Activated T-cell treated with anti-CD3 and anti-CD28 coated beads, Interleukin-2, amount 50 U/mL, for 72 hours (primary cell): ENCODE measurements at regions not wholly inside any gene's neighbourhood (a gene's known extent, or its start where the extent isn't known, plus 50 kb on each side); places are given as distances from the start of the nearest gene placed in this dataset.
"Not testable (repeated sequence)": the region's sequence is repeated elsewhere in the genome, so short reads cannot be mapped to it uniquely, and the experiment has no call there.

Source experiments
- ATAC-seq, 2 donors: fragments of 150-1000 bp; cut with Tn5 transposase; replicated peaks in 1 of 2; 2 replicates each; pipeline ENCODE4 v1.10.0; 2021; ENCODE audit warnings: moderate library complexity in 2 of 2, mild to moderate bottlenecking in 1 of 2
- DNase-seq, 2 donors: peaks; one replicate each; pipeline ENCODE4 v3.0.0; 2021 to 2022; ENCODE audit warnings: mixed read lengths in 1 of 2
- H3K27ac Mint-ChIP-seq: one replicate; pipeline ENCODE4 v1.8.0; 2022; ENCODE audit warnings: mild to moderate bottlenecking, moderate library complexity, mixed read lengths
- H3K27me3 Mint-ChIP-seq: one replicate; pipeline ENCODE4 v1.8.0; 2022; ENCODE audit warnings: low read depth, mixed read lengths
- H3K36me3 Mint-ChIP-seq, 2 donors: one replicate each; pipeline ENCODE4 v1.8.0; 2022; ENCODE audit warnings: mixed read lengths in 2 of 2, mild to moderate bottlenecking in 1 of 2; ENCODE audit not compliant: insufficient read depth in 2 of 2
- H3K4me1 Mint-ChIP-seq: one replicate; pipeline ENCODE4 v1.8.0; 2022; ENCODE audit warnings: low read depth, mixed read lengths
- H3K4me3 Mint-ChIP-seq, 2 donors: one replicate each; pipeline ENCODE4 v1.8.0; 2022; ENCODE audit warnings: mild to moderate bottlenecking in 2 of 2, mixed read lengths in 2 of 2, moderate library complexity in 2 of 2
- H3K9me3 Mint-ChIP-seq, 2 donors: one replicate each; pipeline ENCODE4 v1.8.0; 2022; ENCODE audit warnings: mixed read lengths in 2 of 2

- Mint-ChIP-seq H3K36me3 (peaks cover 0 to 3% of the 10 kb centered on the region in 2 donors), H3K27ac (no peak overlapping the region), H3K9me3 (peaks cover 2 to 4% of the 10 kb centered on the region in 2 donors), H3K4me3 (no peak overlapping the region), H3K4me1 (no peaks in the 10 kb centered on the region), H3K27me3 (no peaks in the 10 kb centered on the region)
- no peak for ATAC-seq
- no peak for DNase-seq
Measured at GRCh38 chr12:70082997-70083676, 160.1 kb upstream of the CNOT2 start.

- Mint-ChIP-seq H3K4me1 (no peaks in the 10 kb centered on the region), H3K4me3 (no peak overlapping the region), H3K9me3 (peaks cover 2 to 4% of the 10 kb centered on the region in 2 donors), H3K27ac (no peak overlapping the region), H3K27me3 (no peaks in the 10 kb centered on the region), H3K36me3 (peaks cover 0 to 3% of the 10 kb centered on the region in 2 donors)
- ATAC-seq, result no peak
- DNase-seq, result no peak
Measured at GRCh38 chr12:70083677-70084020, 159.6 kb upstream of the CNOT2 start.

GRCh38 chr12:70086372-70086771, 156.9 kb upstream of the CNOT2 start:
- not testable (repeated sequence) for ATAC-seq, H3K4me1 Mint-ChIP-seq

GRCh38 chr12:70091021-70091521, 152.2 kb upstream of the CNOT2 start:
- Mint-ChIP-seq H3K9me3 (peaks cover 0 to 2% of the 10 kb centered on the region in 2 donors), H3K4me3 (no peak overlapping the region), H3K4me1 (no peaks in the 10 kb centered on the region), H3K27ac (no peak overlapping the region), H3K36me3 (no peaks in the 10 kb centered on the region), H3K27me3 (no peaks in the 10 kb centered on the region)
- no peak for ATAC-seq
- no peak for DNase-seq

More at GRCh38 chr12:70086372-70086771, 156.9 kb upstream of the CNOT2 start:
- not testable (repeated sequence) for H3K4me3 Mint-ChIP-seq, DNase-seq, H3K36me3 Mint-ChIP-seq, H3K9me3 Mint-ChIP-seq, H3K27me3 Mint-ChIP-seq, H3K27ac Mint-ChIP-seq

GRCh38 chr12:70094467-70094866, 148.8 kb upstream of the CNOT2 start:
- no peaks in the 10 kb centered on the region for H3K4me1 Mint-ChIP-seq
- DNase-seq (no peak), ATAC-seq (no peak)
- peaks cover 2% of the 10 kb centered on the region in 2 donors for H3K9me3 Mint-ChIP-seq
- no peak overlapping the region for H3K4me3 Mint-ChIP-seq
- H3K27ac Mint-ChIP-seq, result no peak overlapping the region
- H3K27me3 Mint-ChIP-seq, result no peaks in the 10 kb centered on the region
- no peaks in the 10 kb centered on the region for H3K36me3 Mint-ChIP-seq

GRCh38 chr12:70096759-70097410, 146.3 kb upstream of the CNOT2 start:
- no peak for DNase-seq
- Mint-ChIP-seq H3K36me3 (no peaks in the 10 kb centered on the region), H3K4me3 (no peak overlapping the region), H3K4me1 (no peaks in the 10 kb centered on the region), H3K27ac (no peak overlapping the region), H3K9me3 (peaks cover 0 to 2% of the 10 kb centered on the region in 2 donors), H3K27me3 (no peaks in the 10 kb centered on the region)
- ATAC-seq, result no peak

GRCh38 chr12:70101064-70101463, 142.2 kb upstream of the CNOT2 start:
- ATAC-seq (no peak), DNase-seq (no peak)
- no peaks in the 10 kb centered on the region for H3K4me1 Mint-ChIP-seq
- no peak overlapping the region for H3K4me3 Mint-ChIP-seq
- no peak overlapping the region for H3K27ac Mint-ChIP-seq
- no peaks in the 10 kb centered on the region for H3K36me3 Mint-ChIP-seq
- peaks cover 0 to 2% of the 10 kb centered on the region in 2 donors for H3K9me3 Mint-ChIP-seq
- no peaks in the 10 kb centered on the region for H3K27me3 Mint-ChIP-seq

- Mint-ChIP-seq H3K27ac (no peak overlapping the region), H3K36me3 (peaks cover 4 to 7% of the 10 kb centered on the region in 2 donors), H3K4me1 (no peaks in the 10 kb centered on the region), H3K4me3 (no peak overlapping the region), H3K9me3 (peaks cover 6% of the 10 kb centered on the region in 2 donors), H3K27me3 (no peaks in the 10 kb centered on the region)
- ATAC-seq, result no peak
- DNase-seq, result no peak
Measured at GRCh38 chr12:70106347-70106746, 136.9 kb upstream of the CNOT2 start.

- peaks cover 4 to 7% of the 10 kb centered on the region in 2 donors for H3K36me3 Mint-ChIP-seq
- H3K4me1 Mint-ChIP-seq, result no peaks in the 10 kb centered on the region
- DNase-seq (no peak), ATAC-seq (no peak)
- H3K9me3 Mint-ChIP-seq, result peaks cover 6 to 10% of the 10 kb centered on the region in 2 donors
- no peaks in the 10 kb centered on the region for H3K27me3 Mint-ChIP-seq
- H3K27ac Mint-ChIP-seq, result no peak overlapping the region
- H3K4me3 Mint-ChIP-seq, result no peak overlapping the region
Measured at GRCh38 chr12:70110085-70110484, 133.1 kb upstream of the CNOT2 start.

- DNase-seq, result no peak
- H3K36me3 Mint-ChIP-seq, result no peaks in the 10 kb centered on the region
- H3K4me3 Mint-ChIP-seq, result no peak overlapping the region
- H3K9me3 Mint-ChIP-seq, result no peaks in the 10 kb centered on the region
- no peak overlapping the region for H3K27ac Mint-ChIP-seq
- H3K27me3 Mint-ChIP-seq, result no peaks in the 10 kb centered on the region
- ATAC-seq, result no peak
- H3K4me1 Mint-ChIP-seq, result no peaks in the 10 kb centered on the region
Measured at GRCh38 chr12:70117670-70118069, 125.6 kb upstream of the CNOT2 start.

GRCh38 chr12:70120970-70121369, 122.3 kb upstream of the CNOT2 start:
- Mint-ChIP-seq H3K27me3 (no peaks in the 10 kb centered on the region), H3K9me3 (no peaks in the 10 kb centered on the region), H3K4me1 (no peaks in the 10 kb centered on the region), H3K4me3 (no peak overlapping the region), H3K36me3 (no peaks in the 10 kb centered on the region), H3K27ac (no peak overlapping the region)
- no peak for ATAC-seq
- no peak for DNase-seq

- no peaks in the 10 kb centered on the region for H3K36me3 Mint-ChIP-seq
- ATAC-seq (no peak), DNase-seq (no peak)
- no peaks in the 10 kb centered on the region for H3K27me3 Mint-ChIP-seq
- no peaks in the 10 kb centered on the region for H3K9me3 Mint-ChIP-seq
- no peak overlapping the region for H3K27ac Mint-ChIP-seq
- H3K4me1 Mint-ChIP-seq, result no peaks in the 10 kb centered on the region
- H3K4me3 Mint-ChIP-seq, result no peak overlapping the region
Measured at GRCh38 chr12:70121562-70121961, 121.7 kb upstream of the CNOT2 start.

- Mint-ChIP-seq H3K4me1 (no peaks in the 10 kb centered on the region), H3K27me3 (no peaks in the 10 kb centered on the region), H3K27ac (no peak overlapping the region), H3K9me3 (no peaks in the 10 kb centered on the region), H3K36me3 (no peaks in the 10 kb centered on the region), H3K4me3 (no peak overlapping the region)
- no peak for DNase-seq
- ATAC-seq, result no peak
Measured at GRCh38 chr12:70122804-70123203, 120.4 kb upstream of the CNOT2 start.

- ATAC-seq, result no peak
- no peak for DNase-seq
- Mint-ChIP-seq H3K27ac (no peak overlapping the region), H3K4me1 (no peaks in the 10 kb centered on the region), H3K36me3 (peaks cover 2 to 4% of the 10 kb centered on the region in 2 donors), H3K4me3 (no peak overlapping the region), H3K9me3 (peaks cover 0 to 4% of the 10 kb centered on the region in 2 donors), H3K27me3 (peaks cover 13% of the 10 kb centered on the region)
Measured at GRCh38 chr12:70149013-70149412, 94.2 kb upstream of the CNOT2 start.
